Right kidney (tissue), 1 donor: ENCODE measurements at regions not wholly inside any gene's neighbourhood (a gene's known extent, or its start where the extent isn't known, plus 50 kb on each side); places are given as distances from the start of the nearest gene placed in this dataset.
"Not testable (repeated sequence)": the region's sequence is repeated elsewhere in the genome, so short reads cannot be mapped to it uniquely, and the experiment has no call there.

ENCODE experiments used
- DNase-seq: peaks from one replicate; pipeline ENCODE4 v3.0.0-alpha.2; 2016

GRCh38 chr15:95772982-95773381, 557.5 kb upstream of the NR2F2 start:
- no peak for DNase-seq

GRCh38 chr15:95784508-95784907, 546.0 kb upstream of the NR2F2 start:
- no peak for DNase-seq

GRCh38 chr15:95785276-95785675, 545.2 kb upstream of the NR2F2 start:
- not testable (repeated sequence) for DNase-seq

- DNase-seq, result no peak
Measured at GRCh38 chr15:95793231-95793630, 537.3 kb upstream of the NR2F2 start.

- no peak for DNase-seq
Measured at GRCh38 chr15:95795386-95795785, 535.1 kb upstream of the NR2F2 start.

GRCh38 chr15:95799286-95800200, 531.0 kb upstream of the NR2F2 start:
- DNase-seq, result no peak

- DNase-seq, result no peak
Measured at GRCh38 chr15:95804484-95804883, 526.0 kb upstream of the NR2F2 start.

- no peak for DNase-seq
Measured at GRCh38 chr15:95812491-95812890, 518.0 kb upstream of the NR2F2 start.

GRCh38 chr15:95814908-95815307, 515.6 kb upstream of the NR2F2 start:
- DNase-seq, result no peak

GRCh38 chr15:95816591-95816990, 513.9 kb upstream of the NR2F2 start:
- no peak for DNase-seq

GRCh38 chr15:95822961-95823360, 507.5 kb upstream of the NR2F2 start:
- no peak for DNase-seq

GRCh38 chr15:95825208-95825607, 505.3 kb upstream of the NR2F2 start:
- DNase-seq, result no peak

- DNase-seq, result no peak
Measured at GRCh38 chr15:95825671-95826411, 504.7 kb upstream of the NR2F2 start.

- no peak for DNase-seq
Measured at GRCh38 chr15:95826412-95827195, 503.9 kb upstream of the NR2F2 start.

GRCh38 chr15:95829062-95829461, 501.4 kb upstream of the NR2F2 start:
- no peak for DNase-seq

GRCh38 chr15:95830281-95830680, 500.2 kb upstream of the NR2F2 start:
- no peak for DNase-seq

GRCh38 chr15:95832668-95833067, 497.8 kb upstream of the NR2F2 start:
- no peak for DNase-seq

- no peak for DNase-seq
Measured at GRCh38 chr15:95834028-95834804, 496.3 kb upstream of the NR2F2 start.

- DNase-seq, result no peak
Measured at GRCh38 chr15:95836536-95836935, 494.0 kb upstream of the NR2F2 start.

- no peak for DNase-seq
Measured at GRCh38 chr15:95837341-95838004, 493.0 kb upstream of the NR2F2 start.

- DNase-seq, result no peak
Measured at GRCh38 chr15:95839367-95839782, 491.1 kb upstream of the NR2F2 start.
